IMR-90 (cell line): ENCODE measurements at regions not wholly inside any gene's neighbourhood (a gene's known extent, or its start where the extent isn't known, plus 50 kb on each side); places are given as distances from the start of the nearest gene placed in this dataset.

Experiments used
- ATAC-seq: fragments of 200-7000 bp; cut with Tn5 transposase; 2 replicates; pipeline ENCODE4 v1.9.1; 2020; ENCODE audit warnings: low read depth, mild to moderate bottlenecking, moderate library complexity
- BruUV-seq: library from RNA; stranded (reverse); fragments of 400-500 nt; replicated peaks from 2 replicates; lab custom pipeline; 2021; lab: Mats Ljungman, UMichigan
- CTCF ChIA-PET: fragments of 300-600 bp; formaldehyde crosslinking; extraction: SDS; loops from one replicate; lab custom pipeline; 2021; ENCODE audit warnings: antibody characterized with exemption; lab: Yijun Ruan, JAX
- POLR2A ChIA-PET: fragments of 300-600 bp; sonication (Branson Sonifier 250); formaldehyde crosslinking; loops from one replicate; lab custom pipeline; 2022; ENCODE audit warnings: antibody characterized with exemption; ENCODE audit not compliant: unreplicated experiment; lab: Charles Lee
- DNase-seq: peaks from one replicate; pipeline ENCODE4 v3.0.0; 2013
- H2AFZ ChIP-seq: replicated peaks from 2 replicates; pipeline ENCODE3; 2013; ENCODE audit warnings: low read length, mild to moderate bottlenecking; ENCODE audit not compliant: poor library complexity
- H2AK5ac ChIP-seq: 2 replicates; pipeline ENCODE4 v1.6.1; 2013; ENCODE audit warnings: low read depth, low read length, inconsistent platforms
- H2AK9ac ChIP-seq: replicated peaks from 2 replicates; pipeline ENCODE3; 2013; ENCODE audit warnings: mild to moderate bottlenecking, low read depth, low read length, moderate library complexity; ENCODE audit not compliant: poor library complexity
- H2BK120ac ChIP-seq: 2 replicates; pipeline ENCODE4 v1.6.1; 2013; ENCODE audit warnings: low read depth, low read length, inconsistent platforms
- H2BK15ac ChIP-seq: 3 replicates; pipeline ENCODE4 v1.6.1; 2013; ENCODE audit warnings: low read depth, low read length, inconsistent platforms
- H2BK20ac ChIP-seq: 2 replicates; pipeline ENCODE4 v1.6.1; 2013; ENCODE audit warnings: low read depth, mild to moderate bottlenecking, inconsistent platforms, low read length, moderate library complexity
- H2BK5ac ChIP-seq: 2 replicates; pipeline ENCODE4 v1.6.1; 2013; ENCODE audit warnings: mild to moderate bottlenecking, low read depth, low read length, inconsistent platforms; ENCODE audit not compliant: poor library complexity, severe bottlenecking
- H3K14ac ChIP-seq: replicated peaks from 2 replicates; pipeline ENCODE4 v1.6.1; 2013; ENCODE audit warnings: low read depth, low read length, inconsistent platforms
- H3K18ac ChIP-seq: 2 replicates; pipeline ENCODE4 v1.6.1; 2013; ENCODE audit warnings: low read depth, low read length, control low read depth
- H3K23ac ChIP-seq: 2 replicates; pipeline ENCODE4 v1.6.1; 2013; ENCODE audit warnings: low read depth, low read length, inconsistent platforms
- H3K27ac ChIP-seq: 2 replicates; pipeline ENCODE4 v1.5.1; 2013; ENCODE audit warnings: mild to moderate bottlenecking, control low read depth, low read length; ENCODE audit not compliant: insufficient read depth
- H3K27me3 ChIP-seq: 2 replicates; pipeline ENCODE4 v1.6.1; 2013; ENCODE audit warnings: low read length; ENCODE audit not compliant: control insufficient read depth, insufficient read depth
- H3K36me3 ChIP-seq: 2 replicates; pipeline ENCODE4 v1.6.1; 2013; ENCODE audit warnings: low read length, mixed read lengths; ENCODE audit not compliant: control insufficient read depth, insufficient read depth
- H3K4ac ChIP-seq: 2 replicates; pipeline ENCODE4 v1.6.1; 2013; ENCODE audit warnings: low read depth, low read length, inconsistent platforms
- H3K4me1 ChIP-seq: 2 replicates; pipeline ENCODE4 v1.6.1; 2013; ENCODE audit warnings: low read length, mixed read lengths; ENCODE audit not compliant: control insufficient read depth, insufficient read depth
- H3K4me2 ChIP-seq: 2 replicates; pipeline ENCODE4 v1.6.1; 2013; ENCODE audit warnings: low read depth, mild to moderate bottlenecking, control low read depth, low read length, moderate library complexity
- H3K4me3 ChIP-seq: 2 replicates; pipeline ENCODE4 v1.5.1; 2013; ENCODE audit warnings: low read depth, mild to moderate bottlenecking, control low read depth, low read length, moderate library complexity; ENCODE audit not compliant: insufficient read depth
- H3K56ac ChIP-seq: 2 replicates; pipeline ENCODE4 v1.6.1; 2013; ENCODE audit warnings: low read length, inconsistent platforms; ENCODE audit not compliant: insufficient read depth; ENCODE audit errors: extremely low read depth
- H3K79me1 ChIP-seq, 2 experiments: 2 replicates each; pipeline ENCODE4 v1.6.1; 2013; ENCODE audit warnings: low read length in 2 of 2, inconsistent platforms in 1 of 2, low read depth in 1 of 2
- H3K9ac ChIP-seq: 2 replicates; pipeline ENCODE4 v1.6.1; 2013; ENCODE audit warnings: low read depth, low read length, control low read depth
- H3K9me1 ChIP-seq: 2 replicates; pipeline ENCODE4 v1.6.1; 2013; ENCODE audit warnings: low read length, inconsistent platforms; ENCODE audit not compliant: insufficient read depth
- H3K9me3 ChIP-seq: 2 replicates; pipeline ENCODE4 v1.6.1; 2013; ENCODE audit warnings: low read length; ENCODE audit not compliant: control insufficient read depth, insufficient read depth
- H4K20me1 ChIP-seq: 2 replicates; pipeline ENCODE4 v1.6.1; 2013; ENCODE audit warnings: low read length, inconsistent platforms; ENCODE audit not compliant: insufficient read depth
- H4K5ac ChIP-seq: 2 replicates; pipeline ENCODE4 v1.6.1; 2013; ENCODE audit warnings: mild to moderate bottlenecking, low read depth, low read length, control low read depth
- H4K8ac ChIP-seq, 2 experiments: 2 replicates each; pipeline ENCODE4 v1.6.1; 2013; ENCODE audit warnings: low read depth in 2 of 2, low read length in 2 of 2, control low read depth in 1 of 2, inconsistent platforms in 1 of 2
- H4K91ac ChIP-seq: 2 replicates; pipeline ENCODE4 v1.6.1; 2013; ENCODE audit warnings: low read depth, low read length, inconsistent platforms; ENCODE audit not compliant: insufficient read depth
- MAFK ChIP-seq: IDR thresholded peaks from 2 replicates; pipeline ENCODE4 v1.6.1; 2012; ENCODE audit warnings: low read depth, low read length, improper control_type of control experiment
- MXI1 ChIP-seq: IDR thresholded peaks from 2 replicates; pipeline ENCODE4 v1.6.1; 2012; ENCODE audit warnings: low read depth, mild to moderate bottlenecking, low read length, moderate library complexity, borderline replicate concordance
- NFE2L2 ChIP-seq: fragments of 150-350 bp; IDR thresholded peaks from 2 replicates; pipeline ENCODE4 v1.6.1; 2016; ENCODE audit warnings: low read depth, mild to moderate bottlenecking, low read length
- RAD21 ChIP-seq: IDR thresholded peaks from 2 replicates; pipeline ENCODE4 v1.6.1; 2012; ENCODE audit warnings: low read length, improper control_type of control experiment
- RCOR1 ChIP-seq: IDR thresholded peaks from 2 replicates; pipeline ENCODE4 v1.6.1; 2012; ENCODE audit warnings: mild to moderate bottlenecking, low read length, improper control_type of control experiment; ENCODE audit not compliant: insufficient replicate concordance
- RFX5 ChIP-seq: IDR thresholded peaks from 2 replicates; pipeline ENCODE4 v1.8.0; 2012; ENCODE audit warnings: low read depth, mild to moderate bottlenecking, low read length, moderate library complexity
- WGBS, 2 experiments: methylation state at CpG; one replicate each; pipeline versions ENCODE4 v1.1.5 to v1.1.7; 2013; ENCODE audit warnings: missing lambda C conversion rate in 2 of 2; ENCODE audit not compliant: insufficient read length in 1 of 2; ENCODE audit errors: extremely low coverage in 2 of 2; 5-methylcytosine and 5-hydroxymethylcytosine counted together
- dilution Hi-C: fragments of 300-500 bp; cut with HindIII; formaldehyde crosslinking; loops from one replicate; pipeline ENCODE4 v1.14.3; 2018; ENCODE audit warnings: low sequenced_read_pairs; ENCODE audit not compliant: unreplicated experiment
- in situ Hi-C: fragments of 300-500 bp; cut with MboI; formaldehyde crosslinking; loops from 3 replicates; pipeline ENCODE4 v1.14.3; 2019; ENCODE audit warnings: low sequenced_read_pairs, inconsistent platforms, mixed read lengths
- intact Hi-C: fragments of 100-400 bp; cut with micrococcal nuclease; formaldehyde crosslinking; loops from 2 replicates; pipeline ENCODE4 v1.10.0; 2022
- TF ChIP-seq, protein P1 (sequence below): conservative IDR thresholded peaks from 2 replicates; pipeline ENCODE4 v1.5.1; 2012; ENCODE audit warnings: mild to moderate bottlenecking, low read depth, low read length, improper control_type of control experiment
- TF ChIP-seq, protein P2 (sequence below): fragments of 150-350 bp; IDR thresholded peaks from 2 replicates; pipeline ENCODE4 v1.6.1; 2017; ENCODE audit warnings: mild to moderate bottlenecking, antibody characterized with exemption, low read length, low read depth

DNA sequence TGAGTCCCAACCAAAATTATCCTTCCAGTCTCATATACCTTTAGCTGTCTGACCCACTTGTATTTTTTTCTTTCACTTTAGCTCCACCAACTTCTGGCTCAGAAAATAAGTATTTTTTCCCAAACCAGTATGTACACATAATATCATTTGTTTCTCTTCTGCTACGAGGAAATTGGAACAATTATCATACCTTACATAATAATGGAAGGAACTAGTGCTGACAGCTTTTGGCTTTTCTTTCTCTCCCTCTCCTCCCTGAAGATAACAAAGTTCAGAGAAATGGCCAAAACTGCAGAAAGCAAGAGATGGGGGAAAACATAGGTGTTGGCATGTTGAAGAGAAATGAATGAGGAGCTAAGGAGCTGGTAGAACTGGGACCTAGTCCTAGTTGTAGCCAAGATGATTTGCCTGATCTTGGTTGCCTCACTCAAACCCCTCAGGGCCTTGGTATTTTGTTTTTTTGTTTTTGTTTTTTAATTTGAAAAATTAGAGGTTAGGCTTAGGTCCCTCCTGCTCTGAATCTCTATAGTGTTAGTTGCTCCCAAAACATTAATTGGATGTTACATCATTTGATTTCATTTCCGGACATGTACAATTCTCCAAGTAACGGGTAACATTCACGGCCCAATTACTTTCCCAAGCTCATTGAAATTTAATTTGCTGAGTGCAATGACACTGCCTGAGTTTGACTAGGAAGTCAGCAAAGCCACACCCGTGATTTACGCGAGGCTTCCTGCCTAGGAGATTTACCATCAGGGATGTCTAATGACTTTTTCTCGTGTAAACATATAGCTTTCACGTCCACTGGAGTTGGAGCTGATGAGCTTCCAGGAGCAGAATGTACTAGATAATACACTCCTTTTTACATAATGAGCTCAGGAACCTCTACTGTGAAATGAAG is 291.6 kb downstream of the TLE1 start (continued):
- TF ChIP-seq, protein P1, sequence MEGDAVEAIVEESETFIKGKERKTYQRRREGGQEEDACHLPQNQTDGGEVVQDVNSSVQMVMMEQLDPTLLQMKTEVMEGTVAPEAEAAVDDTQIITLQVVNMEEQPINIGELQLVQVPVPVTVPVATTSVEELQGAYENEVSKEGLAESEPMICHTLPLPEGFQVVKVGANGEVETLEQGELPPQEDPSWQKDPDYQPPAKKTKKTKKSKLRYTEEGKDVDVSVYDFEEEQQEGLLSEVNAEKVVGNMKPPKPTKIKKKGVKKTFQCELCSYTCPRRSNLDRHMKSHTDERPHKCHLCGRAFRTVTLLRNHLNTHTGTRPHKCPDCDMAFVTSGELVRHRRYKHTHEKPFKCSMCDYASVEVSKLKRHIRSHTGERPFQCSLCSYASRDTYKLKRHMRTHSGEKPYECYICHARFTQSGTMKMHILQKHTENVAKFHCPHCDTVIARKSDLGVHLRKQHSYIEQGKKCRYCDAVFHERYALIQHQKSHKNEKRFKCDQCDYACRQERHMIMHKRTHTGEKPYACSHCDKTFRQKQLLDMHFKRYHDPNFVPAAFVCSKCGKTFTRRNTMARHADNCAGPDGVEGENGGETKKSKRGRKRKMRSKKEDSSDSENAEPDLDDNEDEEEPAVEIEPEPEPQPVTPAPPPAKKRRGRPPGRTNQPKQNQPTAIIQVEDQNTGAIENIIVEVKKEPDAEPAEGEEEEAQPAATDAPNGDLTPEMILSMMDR: no peak

DNA sequence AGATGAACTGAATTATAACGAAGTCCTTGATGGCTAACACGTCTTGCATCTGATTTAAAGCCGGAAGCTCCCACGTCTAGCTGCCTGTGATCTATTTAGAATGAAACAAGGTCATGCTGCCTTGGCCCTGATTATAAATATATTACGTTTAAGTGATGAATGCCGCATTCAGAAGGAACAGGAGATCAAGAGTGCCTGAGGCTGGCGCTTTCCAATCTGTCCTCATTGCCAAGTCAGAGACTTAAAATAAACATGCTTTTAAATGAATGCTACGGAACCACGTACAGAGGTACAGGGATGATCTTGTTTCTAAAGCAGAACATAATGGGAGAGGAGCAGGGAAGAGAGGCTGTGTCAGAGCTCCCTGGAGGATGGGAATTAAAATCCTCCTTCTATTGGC is 292.8 kb downstream of the TLE1 start:
- H3K9me3 ChIP-seq: no peaks in the 10 kb centered on the region
- peaks cover 4% of the 10 kb centered on the region; the same call in 1 of the 2 replicates for H3K9me1 ChIP-seq
- no peak overlapping the region for H4K91ac ChIP-seq
- no peaks in the 10 kb centered on the region for H3K27me3 ChIP-seq
- dilution Hi-C loops (no loop called here), intact Hi-C loops (loop anchor here (10.0 kb wide), 1 partner anchor 1208 kb away; no protein-coding TSS in a partner anchor), in situ Hi-C loops (no loop called here)
- no peak overlapping the region for H3K4me3 ChIP-seq
- H3K4me2 ChIP-seq: no peak overlapping the region
- H3K4ac ChIP-seq: 0 out of 2 replicates have a peak overlapping the region, but pooled peaks have one; percentile 5
- H3K36me3 ChIP-seq: no peaks in the 10 kb centered on the region
- ChIA-PET CTCF (no interaction called here), POLR2A (no interaction called here)
- no peak overlapping the region for H3K23ac ChIP-seq
- H3K14ac ChIP-seq: no peak overlapping the region
- H3K18ac ChIP-seq: no peak overlapping the region
- H3K27ac ChIP-seq: no peak overlapping the region
- DNase-seq: no peak
- no peak for ATAC-seq
- 0 out of 3 replicates have a peak overlapping the region, but pooled peaks have one; percentile 22 for H2BK15ac ChIP-seq
- no peak overlapping the region for H2AFZ ChIP-seq
- H2AK9ac ChIP-seq: no peak overlapping the region
- no peak overlapping the region for H4K5ac ChIP-seq
- no peak overlapping the region for H4K8ac ChIP-seq
- 53% methylated on average over 2 of the region's 9 CpGs; no CpG with 5 or more reads in 1 of the 2 experiments for WGBS, 2 experiments
- no peaks in the 10 kb centered on the region for H3K79me1 ChIP-seq
- no peak overlapping the region for H2BK5ac ChIP-seq
- no peak overlapping the region for H3K56ac ChIP-seq
- BruUV-seq: no TSS peak
- H3K9ac ChIP-seq: no peak overlapping the region
- peaks cover 5% of the 10 kb centered on the region for H3K4me1 ChIP-seq
- H2BK20ac ChIP-seq: no peak overlapping the region
- H2BK120ac ChIP-seq: no peak overlapping the region
- H2AK5ac ChIP-seq: no peak overlapping the region; the same call in 1 of the 2 replicates
- no peaks in the 10 kb centered on the region for H4K20me1 ChIP-seq
- TF ChIP-seq MAFK: no peak
- TF ChIP-seq RAD21: no peak
- TF ChIP-seq, protein P1: no peak
- no peak for TF ChIP-seq NFE2L2
- TF ChIP-seq MXI1: no peak
- TF ChIP-seq RFX5: no peak
- TF ChIP-seq, protein P2, sequence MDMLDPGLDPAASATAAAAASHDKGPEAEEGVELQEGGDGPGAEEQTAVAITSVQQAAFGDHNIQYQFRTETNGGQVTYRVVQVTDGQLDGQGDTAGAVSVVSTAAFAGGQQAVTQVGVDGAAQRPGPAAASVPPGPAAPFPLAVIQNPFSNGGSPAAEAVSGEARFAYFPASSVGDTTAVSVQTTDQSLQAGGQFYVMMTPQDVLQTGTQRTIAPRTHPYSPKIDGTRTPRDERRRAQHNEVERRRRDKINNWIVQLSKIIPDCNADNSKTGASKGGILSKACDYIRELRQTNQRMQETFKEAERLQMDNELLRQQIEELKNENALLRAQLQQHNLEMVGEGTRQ: no peak
- no peak for TF ChIP-seq RCOR1
